GM23338 (cell line): ENCODE measurements at regions not wholly inside any gene's neighbourhood (a gene's known extent, or its start where the extent isn't known, plus 50 kb on each side); places are given as distances from the start of the nearest gene placed in this dataset.

Source experiments
- ATAC-seq: fragments of 200-7000 bp; cut with Tn5 transposase; 3 replicates; pipeline ENCODE4 v1.9.1; 2020
- DNase-seq: peaks from one replicate; pipeline ENCODE4 v3.0.0-alpha.2; 2015; ENCODE audit warnings: low spot score
- H2AFZ ChIP-seq: fragments of 200-600 bp; sonication (generic); 2 replicates; pipeline ENCODE4 v1.8.0; 2016; ENCODE audit warnings: antibody characterized with exemption, mild to moderate bottlenecking, moderate library complexity
- H3F3A ChIP-seq: fragments of 200-600 bp; sonication (generic); replicated peaks from 2 replicates; pipeline ENCODE4 v1.8.0; 2017; ENCODE audit warnings: antibody characterized with exemption, mixed run types, low read depth
- H3K27ac ChIP-seq: fragments of 200-600 bp; sonication (generic); 2 replicates; pipeline ENCODE4 v1.6.1; 2016; ENCODE audit warnings: low read depth
- H3K27me3 ChIP-seq: fragments of 200-600 bp; sonication (generic); 2 replicates; pipeline ENCODE4 v1.8.0; 2016; ENCODE audit warnings: mild to moderate bottlenecking, mixed run types, moderate library complexity; ENCODE audit not compliant: insufficient read depth
- H3K36me3 ChIP-seq: fragments of 200-600 bp; sonication (generic); 2 replicates; pipeline ENCODE4 v1.8.0; 2016; ENCODE audit warnings: mild to moderate bottlenecking; ENCODE audit not compliant: insufficient read depth
- H3K4me1 ChIP-seq: fragments of 200-600 bp; sonication (generic); 2 replicates; pipeline ENCODE4 v1.8.0; 2016; ENCODE audit warnings: mild to moderate bottlenecking, moderate library complexity; ENCODE audit not compliant: insufficient read depth
- H3K4me2 ChIP-seq: fragments of 200-600 bp; sonication (generic); 2 replicates; pipeline ENCODE4 v1.7.1; 2017; ENCODE audit warnings: mixed run types
- H3K4me3 ChIP-seq: fragments of 200-600 bp; sonication (generic); 2 replicates; pipeline ENCODE4 v1.6.1; 2016; ENCODE audit warnings: mixed run types
- H3K79me2 ChIP-seq: fragments of 200-600 bp; sonication (generic); replicated peaks from 2 replicates; pipeline ENCODE4 v1.8.0; 2017; ENCODE audit warnings: mild to moderate bottlenecking; ENCODE audit not compliant: insufficient read depth
- H3K9me2 ChIP-seq: fragments of 200-600 bp; sonication (generic); 2 replicates; pipeline ENCODE4 v1.8.0; 2017; ENCODE audit not compliant: insufficient read depth
- H4K20me1 ChIP-seq: fragments of 200-600 bp; sonication (generic); replicated peaks from 2 replicates; pipeline ENCODE4 v1.8.0; 2017; ENCODE audit warnings: mild to moderate bottlenecking; ENCODE audit not compliant: insufficient read depth
- H3K27ac Mint-ChIP-seq: 2 replicates; pipeline ENCODE4 v1.8.0; 2020; ENCODE audit warnings: inconsistent platforms, mild to moderate bottlenecking, moderate library complexity, mixed read lengths
- H3K27me3 Mint-ChIP-seq: 3 replicates; pipeline ENCODE4 v1.8.0; 2022; ENCODE audit warnings: low read depth, mild to moderate bottlenecking, moderate library complexity, mixed read lengths, inconsistent platforms; ENCODE audit not compliant: insufficient read depth, poor library complexity
- H3K36me3 Mint-ChIP-seq: 3 replicates; pipeline ENCODE4 v1.8.0; 2021; ENCODE audit warnings: low read depth, mild to moderate bottlenecking, inconsistent platforms, moderate library complexity, mixed read lengths
- H3K4me1 Mint-ChIP-seq: 3 replicates; pipeline ENCODE4 v1.8.0; 2020; ENCODE audit warnings: mild to moderate bottlenecking, inconsistent platforms, mixed read lengths
- H3K4me3 Mint-ChIP-seq: 3 replicates; pipeline ENCODE4 v1.8.0; 2021; ENCODE audit warnings: moderate library complexity, mild to moderate bottlenecking, inconsistent platforms, mixed read lengths
- H3K9me3 Mint-ChIP-seq: 3 replicates; pipeline ENCODE4 v1.8.0; 2020; ENCODE audit warnings: moderate library complexity, mild to moderate bottlenecking, inconsistent platforms, mixed read lengths
- CREB1 ChIP-seq: fragments of 250-450 bp; sonication (Bioruptor Pico); IDR thresholded peaks from 2 replicates; pipeline ENCODE4 v1.5.0; 2020; ENCODE audit warnings: low read depth, mild to moderate bottlenecking, moderate library complexity
- ETS1 ChIP-seq: IDR thresholded peaks from 2 replicates; pipeline ENCODE4 v1.6.1; 2016; ENCODE audit warnings: antibody characterized with exemption
- EZH2 ChIP-seq: fragments of 200-600 bp; sonication (generic); IDR thresholded peaks from one replicate; pipeline ENCODE4 v1.8.0; 2017; ENCODE audit warnings: antibody characterized with exemption, mild to moderate bottlenecking, low read depth; ENCODE audit not compliant: unreplicated experiment
- EZH2phosphoT487 ChIP-seq: fragments of 200-600 bp; sonication (generic); IDR thresholded peaks from one replicate; pipeline ENCODE4 v1.8.1; 2018; ENCODE audit warnings: antibody characterized with exemption; ENCODE audit not compliant: unreplicated experiment
- JUNB ChIP-seq: IDR thresholded peaks from one replicate; pipeline ENCODE4 v1.6.1; 2016; ENCODE audit warnings: antibody characterized with exemption; ENCODE audit not compliant: unreplicated experiment
- NANOG ChIP-seq: IDR thresholded peaks from 2 replicates; pipeline ENCODE4 v1.6.1; 2016; ENCODE audit warnings: antibody characterized with exemption, borderline replicate concordance
- POLR2AphosphoS5 ChIP-seq: IDR thresholded peaks from 2 replicates; pipeline ENCODE4 v1.6.1; 2016; ENCODE audit warnings: antibody characterized with exemption, low read depth
- REST ChIP-seq: IDR thresholded peaks from one replicate; pipeline ENCODE4 v1.6.1; 2018; ENCODE audit warnings: antibody characterized with exemption; ENCODE audit not compliant: unreplicated experiment
- STAT1 ChIP-seq: IDR thresholded peaks from one replicate; pipeline ENCODE4 v1.6.1; 2016; ENCODE audit warnings: antibody characterized with exemption; ENCODE audit not compliant: unreplicated experiment
- ZNF114 ChIP-seq: fragments of 250-450 bp; sonication (Bioruptor Pico); IDR thresholded peaks from 2 replicates; pipeline ENCODE4 v1.5.0; 2020; ENCODE audit warnings: mild to moderate bottlenecking, moderate library complexity
- ZNF331 ChIP-seq: fragments of 250-450 bp; sonication (Bioruptor Pico); IDR thresholded peaks from 2 replicates; pipeline ENCODE4 v1.5.0; 2020; ENCODE audit warnings: low read depth, mild to moderate bottlenecking, moderate library complexity
- TF ChIP-seq, protein P1 (sequence below), 2 experiments: fragments of 200-600 bp in 1 of 2; sonication (generic) in 1 of 2; conservative IDR thresholded peaks; 2 replicates each; pipeline versions ENCODE4 v1.5.1 to v1.6.1; 2016 to 2017; ENCODE audit warnings: antibody characterized with exemption in 2 of 2, low read depth in 2 of 2, mild to moderate bottlenecking in 2 of 2, moderate library complexity in 1 of 2
- TF ChIP-seq, protein P2 (sequence below): fragments of 250-450 bp; sonication (Bioruptor Pico); IDR thresholded peaks from 2 replicates; pipeline ENCODE4 v1.5.0; 2020; ENCODE audit warnings: mild to moderate bottlenecking, moderate library complexity

GRCh38 chr16:27678955-27679354 lies 129.0 kb downstream of the KATNIP start:
- no peak overlapping the region for H3K4me3 Mint-ChIP-seq
- peaks cover 8% of the 10 kb centered on the region for H3K27me3 Mint-ChIP-seq
- Histone ChIP-seq H3K4me2 (no peak overlapping the region), H3K79me2 (no peaks in the 10 kb centered on the region), H2AFZ (no peak overlapping the region), H4K20me1 (peaks cover 3% of the 10 kb centered on the region; the same call in 1 of the 2 replicates), H3K36me3 (no peaks in the 10 kb centered on the region; the same call in 1 of the 2 replicates), H3K27me3 (no peaks in the 10 kb centered on the region), H3K9me2 (no peaks in the 10 kb centered on the region), H3K4me1 (no peaks in the 10 kb centered on the region), H3K4me3 (no peak overlapping the region), H3K27ac (no peak overlapping the region), H3F3A (no peaks in the 10 kb centered on the region)
- H3K27ac Mint-ChIP-seq: no peak overlapping the region; the same call in 1 of the 2 replicates
- peaks cover 3% of the 10 kb centered on the region; the same call in 2 of the 3 replicates for H3K4me1 Mint-ChIP-seq
- TF ChIP-seq EZH2phosphoT487 (no peak), ZNF331 (no peak), NANOG (no peak), ZNF114 (CRISPR knock-in tag) (no peak), EZH2 (no peak), JUNB (no peak), STAT1 (no peak), ETS1 (no peak), POLR2AphosphoS5 (no peak), CREB1 (CRISPR knock-in tag) (no peak), REST (no peak)
- TF ChIP-seq, protein P1, sequence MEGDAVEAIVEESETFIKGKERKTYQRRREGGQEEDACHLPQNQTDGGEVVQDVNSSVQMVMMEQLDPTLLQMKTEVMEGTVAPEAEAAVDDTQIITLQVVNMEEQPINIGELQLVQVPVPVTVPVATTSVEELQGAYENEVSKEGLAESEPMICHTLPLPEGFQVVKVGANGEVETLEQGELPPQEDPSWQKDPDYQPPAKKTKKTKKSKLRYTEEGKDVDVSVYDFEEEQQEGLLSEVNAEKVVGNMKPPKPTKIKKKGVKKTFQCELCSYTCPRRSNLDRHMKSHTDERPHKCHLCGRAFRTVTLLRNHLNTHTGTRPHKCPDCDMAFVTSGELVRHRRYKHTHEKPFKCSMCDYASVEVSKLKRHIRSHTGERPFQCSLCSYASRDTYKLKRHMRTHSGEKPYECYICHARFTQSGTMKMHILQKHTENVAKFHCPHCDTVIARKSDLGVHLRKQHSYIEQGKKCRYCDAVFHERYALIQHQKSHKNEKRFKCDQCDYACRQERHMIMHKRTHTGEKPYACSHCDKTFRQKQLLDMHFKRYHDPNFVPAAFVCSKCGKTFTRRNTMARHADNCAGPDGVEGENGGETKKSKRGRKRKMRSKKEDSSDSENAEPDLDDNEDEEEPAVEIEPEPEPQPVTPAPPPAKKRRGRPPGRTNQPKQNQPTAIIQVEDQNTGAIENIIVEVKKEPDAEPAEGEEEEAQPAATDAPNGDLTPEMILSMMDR (conservative IDR thresholded peaks at IDR 0.05; ENCODE audit: low read depth in 2 of 2): no peak
- TF ChIP-seq, protein P2, sequence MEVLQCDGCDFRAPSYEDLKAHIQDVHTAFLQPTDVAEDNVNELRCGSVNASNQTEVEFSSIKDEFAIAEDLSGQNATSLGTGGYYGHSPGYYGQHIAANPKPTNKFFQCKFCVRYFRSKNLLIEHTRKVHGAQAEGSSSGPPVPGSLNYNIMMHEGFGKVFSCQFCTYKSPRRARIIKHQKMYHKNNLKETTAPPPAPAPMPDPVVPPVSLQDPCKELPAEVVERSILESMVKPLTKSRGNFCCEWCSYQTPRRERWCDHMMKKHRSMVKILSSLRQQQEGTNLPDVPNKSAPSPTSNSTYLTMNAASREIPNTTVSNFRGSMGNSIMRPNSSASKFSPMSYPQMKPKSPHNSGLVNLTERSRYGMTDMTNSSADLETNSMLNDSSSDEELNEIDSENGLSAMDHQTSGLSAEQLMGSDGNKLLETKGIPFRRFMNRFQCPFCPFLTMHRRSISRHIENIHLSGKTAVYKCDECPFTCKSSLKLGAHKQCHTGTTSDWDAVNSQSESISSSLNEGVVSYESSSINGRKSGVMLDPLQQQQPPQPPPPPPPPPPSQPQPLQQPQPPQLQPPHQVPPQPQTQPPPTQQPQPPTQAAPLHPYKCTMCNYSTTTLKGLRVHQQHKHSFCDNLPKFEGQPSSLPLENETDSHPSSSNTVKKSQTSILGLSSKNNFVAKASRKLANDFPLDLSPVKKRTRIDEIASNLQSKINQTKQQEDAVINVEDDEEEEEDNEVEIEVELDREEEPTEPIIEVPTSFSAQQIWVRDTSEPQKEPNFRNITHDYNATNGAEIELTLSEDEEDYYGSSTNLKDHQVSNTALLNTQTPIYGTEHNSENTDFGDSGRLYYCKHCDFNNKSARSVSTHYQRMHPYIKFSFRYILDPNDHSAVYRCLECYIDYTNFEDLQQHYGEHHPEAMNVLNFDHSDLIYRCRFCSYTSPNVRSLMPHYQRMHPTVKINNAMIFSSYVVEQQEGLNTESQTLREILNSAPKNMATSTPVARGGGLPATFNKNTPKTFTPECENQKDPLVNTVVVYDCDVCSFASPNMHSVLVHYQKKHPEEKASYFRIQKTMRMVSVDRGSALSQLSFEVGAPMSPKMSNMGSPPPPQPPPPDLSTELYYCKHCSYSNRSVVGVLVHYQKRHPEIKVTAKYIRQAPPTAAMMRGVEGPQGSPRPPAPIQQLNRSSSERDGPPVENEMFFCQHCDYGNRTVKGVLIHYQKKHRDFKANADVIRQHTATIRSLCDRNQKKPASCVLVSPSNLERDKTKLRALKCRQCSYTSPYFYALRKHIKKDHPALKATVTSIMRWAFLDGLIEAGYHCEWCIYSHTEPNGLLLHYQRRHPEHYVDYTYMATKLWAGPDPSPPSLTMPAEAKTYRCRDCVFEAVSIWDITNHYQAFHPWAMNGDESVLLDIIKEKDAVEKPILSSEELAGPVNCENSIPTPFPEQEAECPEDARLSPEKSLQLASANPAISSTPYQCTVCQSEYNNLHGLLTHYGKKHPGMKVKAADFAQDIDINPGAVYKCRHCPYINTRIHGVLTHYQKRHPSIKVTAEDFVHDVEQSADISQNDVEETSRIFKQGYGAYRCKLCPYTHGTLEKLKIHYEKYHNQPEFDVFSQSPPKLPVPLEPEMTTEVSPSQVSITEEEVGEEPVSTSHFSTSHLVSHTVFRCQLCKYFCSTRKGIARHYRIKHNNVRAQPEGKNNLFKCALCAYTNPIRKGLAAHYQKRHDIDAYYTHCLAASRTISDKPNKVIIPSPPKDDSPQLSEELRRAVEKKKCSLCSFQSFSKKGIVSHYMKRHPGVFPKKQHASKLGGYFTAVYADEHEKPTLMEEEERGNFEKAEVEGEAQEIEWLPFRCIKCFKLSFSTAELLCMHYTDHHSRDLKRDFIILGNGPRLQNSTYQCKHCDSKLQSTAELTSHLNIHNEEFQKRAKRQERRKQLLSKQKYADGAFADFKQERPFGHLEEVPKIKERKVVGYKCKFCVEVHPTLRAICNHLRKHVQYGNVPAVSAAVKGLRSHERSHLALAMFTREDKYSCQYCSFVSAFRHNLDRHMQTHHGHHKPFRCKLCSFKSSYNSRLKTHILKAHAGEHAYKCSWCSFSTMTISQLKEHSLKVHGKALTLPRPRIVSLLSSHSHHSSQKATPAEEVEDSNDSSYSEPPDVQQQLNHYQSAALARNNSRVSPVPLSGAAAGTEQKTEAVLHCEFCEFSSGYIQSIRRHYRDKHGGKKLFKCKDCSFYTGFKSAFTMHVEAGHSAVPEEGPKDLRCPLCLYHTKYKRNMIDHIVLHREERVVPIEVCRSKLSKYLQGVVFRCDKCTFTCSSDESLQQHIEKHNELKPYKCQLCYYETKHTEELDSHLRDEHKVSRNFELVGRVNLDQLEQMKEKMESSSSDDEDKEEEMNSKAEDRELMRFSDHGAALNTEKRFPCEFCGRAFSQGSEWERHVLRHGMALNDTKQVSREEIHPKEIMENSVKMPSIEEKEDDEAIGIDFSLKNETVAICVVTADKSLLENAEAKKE (CRISPR knock-in tag): no peak
- H3K36me3 Mint-ChIP-seq: peaks cover 17% of the 10 kb centered on the region
- no peak for ATAC-seq
- peaks cover 5% of the 10 kb centered on the region; the same call in 2 of the 3 replicates for H3K9me3 Mint-ChIP-seq
- no peak for DNase-seq
